Neural cell (in vitro differentiated cells): ENCODE measurements at regions not wholly inside any gene's neighbourhood (a gene's known extent, or its start where the extent isn't known, plus 50 kb on each side); places are given as distances from the start of the nearest gene placed in this dataset.

ENCODE experiments used
- H2AFZ ChIP-seq: fragments of 200-600, 300-800 bp; sonication (generic), shearing (Covaris generic); 2 replicates; pipeline ENCODE4 v1.6.0; 2014; ENCODE audit warnings: low read depth, mild to moderate bottlenecking, antibody characterized with exemption, low read length, moderate library complexity
- H3F3A ChIP-seq: fragments of 200-600 bp; shearing (Covaris generic); 2 replicates; pipeline ENCODE4 v1.6.1; 2016; ENCODE audit warnings: mild to moderate bottlenecking, moderate library complexity, mixed read lengths, antibody characterized with exemption, low read length; ENCODE audit not compliant: insufficient read depth, poor library complexity, severe bottlenecking
- H3K27ac ChIP-seq: fragments of 200-600, 300-800 bp; sonication (generic), shearing (Covaris generic); 2 replicates; pipeline ENCODE4 v1.5.1; 2014; ENCODE audit warnings: mild to moderate bottlenecking, low read length, moderate library complexity
- H3K27me3 ChIP-seq: fragments of 300-800, 200-600 bp; sonication (generic), shearing (Covaris generic); 2 replicates; pipeline ENCODE4 v1.6.0; 2014; ENCODE audit warnings: mild to moderate bottlenecking, low read depth, low read length, moderate library complexity; ENCODE audit not compliant: insufficient read depth
- H3K36me3 ChIP-seq: fragments of 300-800, 200-600 bp; sonication (generic), shearing (Covaris generic); 2 replicates; pipeline ENCODE4 v1.5.1; 2014; ENCODE audit warnings: mild to moderate bottlenecking, antibody characterized with exemption, low read length, moderate library complexity; ENCODE audit not compliant: insufficient read depth
- H3K4me2 ChIP-seq: fragments of 300-800, 200-600 bp; sonication (generic), shearing (Covaris generic); 2 replicates; pipeline ENCODE4 v1.6.0; 2014; ENCODE audit warnings: mild to moderate bottlenecking, low read length
- H3K4me3 ChIP-seq: fragments of 300-800, 200-600 bp; sonication (generic), shearing (Covaris generic); 2 replicates; pipeline ENCODE4 v1.5.1; 2014; ENCODE audit warnings: mild to moderate bottlenecking, low read length, moderate library complexity
- H3K79me2 ChIP-seq: fragments of 200-600 bp; shearing (Covaris generic); replicated peaks from 2 replicates; pipeline ENCODE4 v1.6.0; 2014; ENCODE audit warnings: mild to moderate bottlenecking, low read length, moderate library complexity; ENCODE audit not compliant: insufficient read depth
- H3K9ac ChIP-seq: fragments of 300-800, 200-600 bp; sonication (generic), shearing (Covaris generic); 2 replicates; pipeline ENCODE4 v1.6.1; 2016; ENCODE audit warnings: mild to moderate bottlenecking, low read length, mixed read lengths
- H3K9me2 ChIP-seq: fragments of 200-600 bp; shearing (Covaris generic); 2 replicates; pipeline ENCODE4 v1.6.1; 2016; ENCODE audit warnings: mild to moderate bottlenecking, low read length, mixed read lengths; ENCODE audit not compliant: insufficient read depth
- H3K9me3 ChIP-seq: fragments of 200-600, 300-800 bp; sonication (generic), shearing (Covaris generic); 2 replicates; pipeline ENCODE4 v1.6.1; 2016; ENCODE audit warnings: mild to moderate bottlenecking, mixed run types, low read length, moderate library complexity, mixed read lengths
- H4K20me1 ChIP-seq: fragments of 200-600 bp; shearing (Covaris generic); 2 replicates; pipeline ENCODE4 v1.6.1; 2016; ENCODE audit warnings: mild to moderate bottlenecking, mixed run types; ENCODE audit not compliant: insufficient read depth
- EP300 ChIP-seq: fragments of 450-650 bp; conservative IDR thresholded peaks from 2 replicates; pipeline ENCODE4 v1.6.1; 2014; ENCODE audit warnings: antibody characterized with exemption, mild to moderate bottlenecking, moderate library complexity; ENCODE audit not compliant: poor library complexity, severe bottlenecking
- EZH2 ChIP-seq: fragments of 200-600, 300-800 bp; shearing (Covaris generic), sonication (generic); IDR thresholded peaks from 2 replicates; pipeline ENCODE4 v1.6.1; 2014; ENCODE audit warnings: antibody characterized with exemption, low read length, borderline replicate concordance, mild to moderate bottlenecking; ENCODE audit not compliant: insufficient read depth, poor library complexity, severe bottlenecking
- MXI1 ChIP-seq: fragments of 450-650 bp; conservative IDR thresholded peaks from 2 replicates; pipeline ENCODE4 v1.6.1; 2014; ENCODE audit warnings: antibody characterized with exemption, mild to moderate bottlenecking; ENCODE audit not compliant: poor library complexity, severe bottlenecking
- POLR2AphosphoS5 ChIP-seq: IDR thresholded peaks from 2 replicates; pipeline ENCODE4 v1.6.1; 2012
- RAD21 ChIP-seq: fragments of 450-650 bp; conservative IDR thresholded peaks from 2 replicates; pipeline ENCODE4 v1.6.1; 2014; ENCODE audit warnings: antibody characterized with exemption, mild to moderate bottlenecking, moderate library complexity
- REST ChIP-seq: IDR thresholded peaks from 2 replicates; pipeline ENCODE4 v1.6.1; 2012; ENCODE audit warnings: borderline replicate concordance
- SMC3 ChIP-seq: fragments of 450-650 bp; conservative IDR thresholded peaks from 2 replicates; pipeline ENCODE4 v1.6.1; 2014; ENCODE audit warnings: antibody characterized with exemption, mild to moderate bottlenecking, moderate library complexity; ENCODE audit not compliant: poor library complexity
- TAF1 ChIP-seq: IDR thresholded peaks from 2 replicates; pipeline ENCODE4 v1.6.1; 2012; ENCODE audit warnings: low read depth
- TF ChIP-seq, protein P1 (sequence below): fragments of 450-650 bp; IDR thresholded peaks from 2 replicates; pipeline ENCODE4 v1.5.1; 2014; ENCODE audit warnings: antibody characterized with exemption, mild to moderate bottlenecking, moderate library complexity; ENCODE audit not compliant: poor library complexity, severe bottlenecking

DNA sequence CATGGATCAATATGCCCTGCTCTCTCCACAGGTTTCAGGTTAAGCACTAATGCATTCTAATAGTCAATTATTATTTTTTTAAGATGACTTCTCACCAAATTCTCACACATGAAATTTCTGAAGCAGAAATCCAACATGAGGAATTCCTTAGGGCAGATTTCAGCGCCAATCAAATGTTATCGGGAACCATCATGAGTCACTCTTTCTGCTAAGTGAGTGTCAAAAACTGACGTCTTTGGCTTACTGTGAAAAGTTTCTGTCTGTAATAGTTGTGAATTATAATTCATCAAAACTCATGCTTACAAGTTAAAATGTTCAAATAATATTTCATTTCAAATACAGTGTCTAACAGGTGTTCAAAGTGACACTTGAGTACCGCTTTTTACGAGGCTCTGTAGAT, 1038.6 kb downstream of the SOCS6 start:
- H3K9me3 ChIP-seq = no peaks in the 10 kb centered on the region
- TF ChIP-seq EP300 (peak; percentile 75), TAF1 (no peak)
- H3K9ac ChIP-seq = no peak overlapping the region
- H3K27me3 ChIP-seq = no peaks in the 10 kb centered on the region
- H3K4me3 ChIP-seq = no peak overlapping the region
- H3K9me2 ChIP-seq = no peaks in the 10 kb centered on the region
- no peaks in the 10 kb centered on the region for H3K79me2 ChIP-seq
- no peaks in the 10 kb centered on the region for H4K20me1 ChIP-seq
- H2AFZ ChIP-seq = no peak overlapping the region
- H3K36me3 ChIP-seq = no peaks in the 10 kb centered on the region
- no peak overlapping the region for H3K4me2 ChIP-seq
- no peaks in the 10 kb centered on the region for H3F3A ChIP-seq
- H3K27ac ChIP-seq = no peak overlapping the region

DNA sequence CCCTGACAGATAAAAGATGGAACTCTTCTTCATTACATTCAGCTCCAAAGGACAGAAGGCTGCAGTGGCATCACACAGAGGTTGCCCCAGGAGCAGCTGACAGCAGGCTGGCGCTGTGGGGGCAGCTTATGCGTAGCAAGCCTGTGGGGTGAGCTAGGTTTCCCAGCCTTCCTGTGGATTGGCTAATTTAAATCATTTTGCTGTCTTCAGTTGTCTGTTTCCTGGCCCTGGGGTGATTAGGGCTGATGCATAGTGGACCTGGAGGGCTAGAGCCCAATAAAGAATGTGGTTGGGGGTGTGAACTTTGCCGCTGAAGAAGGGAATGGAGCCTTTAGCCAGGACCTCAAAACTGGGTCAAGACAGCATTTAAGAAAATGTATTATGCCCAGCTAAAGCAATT, 1038.0 kb downstream of the SOCS6 start:
- H3K9me3 ChIP-seq = no peaks in the 10 kb centered on the region
- no peak overlapping the region for H3K4me2 ChIP-seq
- no peaks in the 10 kb centered on the region for H4K20me1 ChIP-seq
- H3K36me3 ChIP-seq = no peaks in the 10 kb centered on the region
- H2AFZ ChIP-seq = no peak overlapping the region
- no peaks in the 10 kb centered on the region for H3K27me3 ChIP-seq
- no peaks in the 10 kb centered on the region for H3F3A ChIP-seq
- no peak overlapping the region for H3K9ac ChIP-seq
- no peak overlapping the region for H3K27ac ChIP-seq
- H3K9me2 ChIP-seq = no peaks in the 10 kb centered on the region
- TF ChIP-seq MXI1 (no peak), EZH2 (no peak), POLR2AphosphoS5 (no peak), RAD21 (no peak), REST (no peak), EP300 (no peak), TAF1 (no peak), SMC3 (no peak)
- TF ChIP-seq, protein P1, sequence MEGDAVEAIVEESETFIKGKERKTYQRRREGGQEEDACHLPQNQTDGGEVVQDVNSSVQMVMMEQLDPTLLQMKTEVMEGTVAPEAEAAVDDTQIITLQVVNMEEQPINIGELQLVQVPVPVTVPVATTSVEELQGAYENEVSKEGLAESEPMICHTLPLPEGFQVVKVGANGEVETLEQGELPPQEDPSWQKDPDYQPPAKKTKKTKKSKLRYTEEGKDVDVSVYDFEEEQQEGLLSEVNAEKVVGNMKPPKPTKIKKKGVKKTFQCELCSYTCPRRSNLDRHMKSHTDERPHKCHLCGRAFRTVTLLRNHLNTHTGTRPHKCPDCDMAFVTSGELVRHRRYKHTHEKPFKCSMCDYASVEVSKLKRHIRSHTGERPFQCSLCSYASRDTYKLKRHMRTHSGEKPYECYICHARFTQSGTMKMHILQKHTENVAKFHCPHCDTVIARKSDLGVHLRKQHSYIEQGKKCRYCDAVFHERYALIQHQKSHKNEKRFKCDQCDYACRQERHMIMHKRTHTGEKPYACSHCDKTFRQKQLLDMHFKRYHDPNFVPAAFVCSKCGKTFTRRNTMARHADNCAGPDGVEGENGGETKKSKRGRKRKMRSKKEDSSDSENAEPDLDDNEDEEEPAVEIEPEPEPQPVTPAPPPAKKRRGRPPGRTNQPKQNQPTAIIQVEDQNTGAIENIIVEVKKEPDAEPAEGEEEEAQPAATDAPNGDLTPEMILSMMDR = no peak
- H3K4me3 ChIP-seq = no peak overlapping the region
- H3K79me2 ChIP-seq = no peaks in the 10 kb centered on the region

DNA sequence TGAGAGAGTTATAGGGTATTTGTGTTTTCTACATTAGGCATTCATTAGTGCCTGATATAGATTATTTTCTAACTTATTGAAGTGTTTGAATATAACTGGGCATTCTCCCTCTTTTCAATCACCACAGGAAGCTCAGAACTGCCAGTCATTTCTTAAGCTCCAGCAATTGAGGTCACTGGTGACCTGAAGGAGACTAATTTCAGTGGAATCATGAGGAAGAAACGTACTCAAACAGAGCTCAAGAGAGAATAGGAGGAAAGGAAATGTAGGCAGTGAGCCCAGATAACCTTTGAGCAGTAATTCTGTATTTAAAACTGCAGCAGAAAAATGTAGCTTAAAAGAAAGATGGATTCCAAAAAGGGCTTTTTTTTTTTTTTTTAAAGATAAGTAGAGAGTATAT, 1035.5 kb downstream of the SOCS6 start:
- H3K9me3 ChIP-seq = no peaks in the 10 kb centered on the region
- H3K27ac ChIP-seq = no peak overlapping the region
- no peak for TF ChIP-seq RAD21
- TF ChIP-seq, protein P1 = no peak
- TF ChIP-seq REST = no peak
- no peak for TF ChIP-seq EP300
- no peak for TF ChIP-seq SMC3
- TF ChIP-seq MXI1 = no peak
- TF ChIP-seq POLR2AphosphoS5 = no peak
- no peak for TF ChIP-seq TAF1
- no peak for TF ChIP-seq EZH2

More for the DNA sequence above, 1035.5 kb downstream of the SOCS6 start:
- H3K27me3 ChIP-seq = no peaks in the 10 kb centered on the region
- H3K9me2 ChIP-seq = no peaks in the 10 kb centered on the region
- H4K20me1 ChIP-seq = no peaks in the 10 kb centered on the region
- no peaks in the 10 kb centered on the region for H3K79me2 ChIP-seq
- H3K36me3 ChIP-seq = no peaks in the 10 kb centered on the region
- H2AFZ ChIP-seq = no peak overlapping the region
- no peak overlapping the region for H3K4me3 ChIP-seq
- H3F3A ChIP-seq = no peaks in the 10 kb centered on the region
- H3K4me2 ChIP-seq = no peak overlapping the region
- H3K9ac ChIP-seq = no peak overlapping the region
